Suprapubic skin (tissue), 4 donors: ENCODE measurements at regions not wholly inside any gene's neighbourhood (a gene's known extent, or its start where the extent isn't known, plus 50 kb on each side); places are given as distances from the start of the nearest gene placed in this dataset.

ENCODE experiments used
- DNase-seq, 2 donors: peaks; one replicate each; pipeline ENCODE4 v3.0.0-alpha.2; 2019; ENCODE audit warnings: low spot score in 2 of 2
- H3K27ac ChIP-seq: fragments of 200-600 bp; sonication (generic); one replicate; pipeline ENCODE4 v1.5.1; 2019
- H3K27me3 ChIP-seq: fragments of 200-600 bp; sonication (generic); one replicate; pipeline ENCODE4 v1.5.1; 2019
- H3K36me3 ChIP-seq: fragments of 200-600 bp; sonication (generic); one replicate; pipeline ENCODE4 v1.5.1; 2019
- H3K4me1 ChIP-seq: fragments of 200-600 bp; sonication (generic); one replicate; pipeline ENCODE4 v1.5.1; 2019
- H3K4me3 ChIP-seq: fragments of 200-600 bp; sonication (generic); one replicate; pipeline ENCODE4 v1.5.1; 2019; ENCODE audit warnings: mild to moderate bottlenecking
- H3K9me3 ChIP-seq: fragments of 200-600 bp; sonication (generic); one replicate; pipeline ENCODE4 v1.5.1; 2019
- EP300 ChIP-seq: sonication (generic); formaldehyde crosslinking; IDR thresholded peaks from one replicate; pipeline ENCODE4 v1.6.1; 2017; ENCODE audit warnings: antibody characterized with exemption
- POLR2A ChIP-seq, 2 donors: fragments of 450-650 bp; IDR thresholded peaks; one replicate each; pipeline ENCODE4 v1.6.1; 2017; ENCODE audit warnings: antibody characterized with exemption in 2 of 2, mild to moderate bottlenecking in 2 of 2, moderate library complexity in 2 of 2
- POLR2AphosphoS5 ChIP-seq, 3 donors: sonication (generic); formaldehyde crosslinking; IDR thresholded peaks; one replicate each; pipeline ENCODE4 v1.6.1; 2017; ENCODE audit warnings: antibody characterized with exemption in 3 of 3
- WGBS: methylation state at CpG from one replicate; pipeline ENCODE4 v1.1.5; 2018; 5-methylcytosine and 5-hydroxymethylcytosine counted together
- TF ChIP-seq, protein P1 (sequence below), 2 donors: fragments of 200-600 bp in 1 of 2; fragments of 450-650 bp in 1 of 2; sonication (generic) in 1 of 2; IDR thresholded peaks; one replicate each; pipeline ENCODE4 v1.5.1; 2016 to 2019; ENCODE audit warnings: antibody characterized with exemption in 2 of 2, mild to moderate bottlenecking in 1 of 2, moderate library complexity in 1 of 2

DNA sequence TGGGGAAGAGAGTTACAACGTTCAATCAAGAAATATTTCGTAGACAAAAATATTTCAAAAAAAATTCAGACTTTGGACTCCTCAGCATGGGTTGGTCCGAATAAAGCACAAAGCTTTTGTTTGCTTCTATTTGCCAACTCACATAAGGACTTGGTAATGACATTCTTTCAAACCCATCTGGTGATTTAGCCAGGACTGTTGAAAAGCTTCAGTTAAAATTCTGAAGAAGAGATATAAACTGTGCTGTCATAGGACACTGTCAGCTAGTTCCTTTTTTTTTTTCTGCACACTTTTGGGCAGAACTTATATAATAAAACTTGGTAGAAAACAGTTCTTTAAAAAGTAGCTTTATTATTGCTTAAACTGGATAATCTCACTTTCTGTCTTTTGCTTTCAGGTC, 660.8 kb upstream of the SGO1 start:
- DNase-seq = no peak
- TF ChIP-seq, protein P1, sequence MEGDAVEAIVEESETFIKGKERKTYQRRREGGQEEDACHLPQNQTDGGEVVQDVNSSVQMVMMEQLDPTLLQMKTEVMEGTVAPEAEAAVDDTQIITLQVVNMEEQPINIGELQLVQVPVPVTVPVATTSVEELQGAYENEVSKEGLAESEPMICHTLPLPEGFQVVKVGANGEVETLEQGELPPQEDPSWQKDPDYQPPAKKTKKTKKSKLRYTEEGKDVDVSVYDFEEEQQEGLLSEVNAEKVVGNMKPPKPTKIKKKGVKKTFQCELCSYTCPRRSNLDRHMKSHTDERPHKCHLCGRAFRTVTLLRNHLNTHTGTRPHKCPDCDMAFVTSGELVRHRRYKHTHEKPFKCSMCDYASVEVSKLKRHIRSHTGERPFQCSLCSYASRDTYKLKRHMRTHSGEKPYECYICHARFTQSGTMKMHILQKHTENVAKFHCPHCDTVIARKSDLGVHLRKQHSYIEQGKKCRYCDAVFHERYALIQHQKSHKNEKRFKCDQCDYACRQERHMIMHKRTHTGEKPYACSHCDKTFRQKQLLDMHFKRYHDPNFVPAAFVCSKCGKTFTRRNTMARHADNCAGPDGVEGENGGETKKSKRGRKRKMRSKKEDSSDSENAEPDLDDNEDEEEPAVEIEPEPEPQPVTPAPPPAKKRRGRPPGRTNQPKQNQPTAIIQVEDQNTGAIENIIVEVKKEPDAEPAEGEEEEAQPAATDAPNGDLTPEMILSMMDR (IDR thresholded peaks at IDR 0.05) = no peak
- no peak for TF ChIP-seq EP300
- TF ChIP-seq POLR2A (IDR thresholded peaks at IDR 0.05) = no peak
- no peak for TF ChIP-seq POLR2AphosphoS5 (IDR thresholded peaks at IDR 0.05)
- Histone ChIP-seq H3K9me3 (no peaks in the 10 kb centered on the region), H3K36me3 (no peaks in the 10 kb centered on the region), H3K4me3 (no peak overlapping the region), H3K27ac (no peak overlapping the region), H3K27me3 (no peaks in the 10 kb centered on the region), H3K4me1 (no peaks in the 10 kb centered on the region)
- 72% methylated on average over 3 of the region's 3 CpGs for WGBS

DNA sequence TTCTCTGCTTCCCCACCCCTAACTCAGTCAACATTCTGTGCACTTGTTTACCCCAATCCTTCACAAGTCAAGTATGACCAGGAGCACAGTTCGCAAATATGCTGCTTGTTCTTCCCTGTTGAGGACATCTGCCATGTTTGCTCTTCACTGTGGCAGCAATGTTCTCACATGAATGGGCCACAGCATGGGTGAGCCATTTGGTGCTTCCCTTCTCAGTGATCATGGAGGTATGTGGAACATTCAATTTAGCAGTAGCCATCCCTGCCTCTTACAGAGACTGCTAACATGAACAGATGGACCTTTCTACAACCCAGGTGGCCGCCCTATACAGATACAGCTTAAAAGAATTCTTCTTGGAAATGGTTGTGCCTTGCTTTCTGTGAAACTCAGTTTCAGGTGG, 660.1 kb upstream of the SGO1 start:
- no peak overlapping the region for H3K4me3 ChIP-seq
- no peak overlapping the region for H3K27ac ChIP-seq
- 86% methylated on average over 2 of the region's 2 CpGs for WGBS
- no peaks in the 10 kb centered on the region for H3K9me3 ChIP-seq
- no peak for DNase-seq
- no peaks in the 10 kb centered on the region for H3K4me1 ChIP-seq
- TF ChIP-seq, protein P1 (IDR thresholded peaks at IDR 0.05) = no peak
- TF ChIP-seq EP300 (no peak), POLR2A (IDR thresholded peaks at IDR 0.05) (no peak), POLR2AphosphoS5 (IDR thresholded peaks at IDR 0.05) (no peak)
- H3K27me3 ChIP-seq = no peaks in the 10 kb centered on the region
- H3K36me3 ChIP-seq = no peaks in the 10 kb centered on the region

DNA sequence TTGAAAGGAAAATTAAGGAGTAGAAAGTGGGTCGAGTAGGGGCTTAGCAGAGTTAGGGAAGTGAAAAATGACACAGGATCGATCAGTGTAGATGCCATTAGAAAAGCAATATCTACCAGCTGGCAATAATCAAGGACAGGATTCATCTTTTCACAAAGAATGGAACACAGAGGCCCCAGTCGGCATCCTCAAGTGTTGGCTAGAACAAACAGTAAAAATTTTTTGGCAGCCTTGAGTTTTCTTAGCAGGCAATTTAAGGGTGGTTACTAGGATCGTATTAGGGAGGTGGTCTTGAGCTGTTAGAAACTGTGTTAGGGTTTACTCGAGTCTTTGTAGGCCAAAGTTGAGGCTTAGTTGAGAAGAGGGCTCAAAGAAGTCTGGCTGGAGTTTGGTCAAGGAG, 658.8 kb upstream of the SGO1 start:
- H3K9me3 ChIP-seq = no peaks in the 10 kb centered on the region
- H3K4me3 ChIP-seq = no peak overlapping the region
- no peak overlapping the region for H3K27ac ChIP-seq
- TF ChIP-seq POLR2AphosphoS5 (IDR thresholded peaks at IDR 0.05) (no peak), EP300 (no peak), POLR2A (IDR thresholded peaks at IDR 0.05) (no peak)
- TF ChIP-seq, protein P1 (IDR thresholded peaks at IDR 0.05) = no peak
- no peaks in the 10 kb centered on the region for H3K36me3 ChIP-seq
- 61% methylated on average over 5 of the region's 5 CpGs for WGBS
- H3K4me1 ChIP-seq = no peaks in the 10 kb centered on the region
- no peaks in the 10 kb centered on the region for H3K27me3 ChIP-seq
- no peak for DNase-seq

DNA sequence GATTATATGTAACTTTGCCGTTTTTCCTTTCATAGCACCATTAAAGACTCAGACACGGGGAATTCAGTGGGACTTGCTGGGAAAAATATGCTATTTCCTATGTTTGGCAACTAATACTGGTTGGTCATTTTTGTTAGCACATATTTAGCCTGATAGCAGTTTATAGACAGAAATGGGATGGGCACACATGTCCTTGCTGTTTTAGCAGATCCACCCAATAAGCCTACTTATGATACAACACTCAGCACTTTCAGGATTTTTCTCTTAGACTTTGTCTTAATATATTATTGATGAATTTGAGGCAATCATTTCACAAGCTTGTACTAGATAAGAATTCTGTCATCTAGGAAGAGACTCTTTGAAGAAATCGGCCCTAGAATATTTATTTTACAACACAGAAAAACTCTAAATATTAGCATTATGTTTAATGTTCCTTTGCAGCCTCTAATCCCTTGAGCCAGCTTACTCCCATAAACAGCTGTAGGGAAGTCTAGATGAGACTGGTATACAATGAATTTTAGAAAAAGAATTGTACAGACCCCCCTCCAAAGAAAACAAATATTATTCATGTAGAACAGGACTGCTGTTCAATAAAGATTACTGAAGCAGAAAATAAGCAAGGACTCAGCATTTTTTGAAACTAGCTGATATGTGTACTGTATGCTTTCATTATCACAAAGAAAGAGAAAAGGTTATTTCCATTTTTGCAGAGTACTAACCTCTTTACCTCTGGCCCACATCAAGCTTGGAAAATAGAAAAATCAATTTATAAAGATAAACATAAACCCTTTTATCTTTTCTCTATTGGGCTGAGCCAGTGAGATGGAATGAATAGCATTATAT, 656.8 kb upstream of the SGO1 start:
- no peak overlapping the region for H3K4me3 ChIP-seq
- no peaks in the 10 kb centered on the region for H3K9me3 ChIP-seq
- no peak for DNase-seq
- no peaks in the 10 kb centered on the region for H3K4me1 ChIP-seq
- WGBS = 65% methylated on average over 3 of the region's 3 CpGs
- no peak overlapping the region for H3K27ac ChIP-seq
- H3K36me3 ChIP-seq = no peaks in the 10 kb centered on the region
- H3K27me3 ChIP-seq = no peaks in the 10 kb centered on the region
- TF ChIP-seq POLR2A (IDR thresholded peaks at IDR 0.05) = no peak
- no peak for TF ChIP-seq EP300
- TF ChIP-seq, protein P1 (IDR thresholded peaks at IDR 0.05) = no peak
- no peak for TF ChIP-seq POLR2AphosphoS5 (IDR thresholded peaks at IDR 0.05)

DNA sequence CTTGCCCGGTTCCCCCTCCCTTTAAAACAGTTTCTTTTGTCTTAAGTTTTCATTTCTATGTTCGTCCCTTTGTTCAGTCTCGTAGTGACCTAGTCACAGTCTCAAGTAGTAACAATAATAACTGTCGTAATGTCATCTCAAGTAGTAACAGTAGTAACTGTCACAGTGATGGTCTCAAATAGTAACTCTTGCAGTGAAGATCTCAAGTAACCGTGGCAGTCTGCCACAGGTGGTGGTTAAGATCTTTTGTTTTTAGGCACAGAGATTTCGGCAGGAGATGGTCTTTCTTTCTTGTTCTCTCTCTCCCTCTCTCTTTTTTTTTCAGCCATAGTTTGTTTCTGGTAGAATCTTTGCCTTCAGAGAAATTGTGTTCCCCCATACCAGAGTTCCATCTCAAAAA, 656.0 kb upstream of the SGO1 start:
- H3K36me3 ChIP-seq = no peaks in the 10 kb centered on the region
- no peaks in the 10 kb centered on the region for H3K27me3 ChIP-seq
- no peak for DNase-seq
- H3K9me3 ChIP-seq = no peaks in the 10 kb centered on the region
- no peak overlapping the region for H3K27ac ChIP-seq
- TF ChIP-seq EP300 = no peak
- TF ChIP-seq POLR2A (IDR thresholded peaks at IDR 0.05) = no peak
- TF ChIP-seq, protein P1 (IDR thresholded peaks at IDR 0.05) = no peak
- TF ChIP-seq POLR2AphosphoS5 (IDR thresholded peaks at IDR 0.05) = no peak
- whole genome bisulfite sequencing = 85% methylated on average over 6 of the region's 6 CpGs
- no peaks in the 10 kb centered on the region for H3K4me1 ChIP-seq
- H3K4me3 ChIP-seq = no peak overlapping the region
